ENCODE measurements at regions not wholly inside any gene's neighbourhood (a gene's known extent, or its start where the extent isn't known, plus 50 kb on each side); places are given as distances from the start of the nearest gene placed in this dataset.

DNA sequence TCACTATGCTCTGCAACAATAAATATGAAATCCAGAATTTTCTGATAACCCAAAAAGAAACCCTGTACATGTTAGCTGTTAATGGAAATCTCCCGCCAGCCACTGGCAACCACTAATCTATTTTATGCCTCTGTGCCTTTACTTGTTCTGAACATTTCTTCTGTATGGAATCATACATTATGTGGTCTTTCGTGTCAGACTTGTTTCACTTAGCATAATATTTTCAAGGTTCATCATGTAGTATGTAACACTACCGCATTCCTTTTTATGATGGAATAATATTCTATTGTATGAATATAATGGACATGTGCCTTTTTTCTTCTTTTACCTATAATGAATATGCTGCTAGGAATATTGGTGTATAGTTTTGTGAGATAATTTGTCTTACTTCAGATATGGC lies 1123.3 kb downstream of the EFNB2 start:
- no peak overlapping the region for H3K4me3 ChIP-seq
- H3K36me3 ChIP-seq, result no peaks in the 10 kb centered on the region
- intact Hi-C loops (cut with DNase I; ENCODE audit: low total_unique reads), result no loop called here

DNA sequence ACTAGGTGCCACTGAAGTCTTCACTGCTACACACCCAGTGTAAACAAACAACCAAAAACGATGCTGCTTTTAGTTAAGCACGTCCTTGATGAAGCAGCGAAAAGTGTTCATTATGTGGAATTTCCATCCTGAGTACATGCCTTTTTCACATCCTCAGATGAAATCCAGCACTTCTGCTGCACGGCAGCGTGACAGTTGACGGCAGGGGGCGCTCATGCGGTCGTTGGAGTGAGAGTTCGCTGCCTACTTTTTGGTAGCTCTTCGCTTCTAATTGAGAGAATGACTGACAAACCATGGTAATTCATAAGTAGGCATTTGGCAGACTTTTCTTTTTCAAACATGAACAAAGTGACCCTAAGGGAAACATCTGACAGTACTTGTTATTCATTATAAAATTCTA lies 1124.9 kb downstream of the EFNB2 start:
- Histone ChIP-seq H3K27me3 (no peaks in the 10 kb centered on the region), H3K9me3 (no peaks in the 10 kb centered on the region), H3K4me3 (no peak overlapping the region), H3K4me1 (no peaks in the 10 kb centered on the region), H3K36me3 (no peaks in the 10 kb centered on the region), H3K27ac (no peak overlapping the region)
- intact Hi-C loops (cut with DNase I; ENCODE audit: low total_unique reads), result no loop called here
- TF ChIP-seq, protein P1, sequence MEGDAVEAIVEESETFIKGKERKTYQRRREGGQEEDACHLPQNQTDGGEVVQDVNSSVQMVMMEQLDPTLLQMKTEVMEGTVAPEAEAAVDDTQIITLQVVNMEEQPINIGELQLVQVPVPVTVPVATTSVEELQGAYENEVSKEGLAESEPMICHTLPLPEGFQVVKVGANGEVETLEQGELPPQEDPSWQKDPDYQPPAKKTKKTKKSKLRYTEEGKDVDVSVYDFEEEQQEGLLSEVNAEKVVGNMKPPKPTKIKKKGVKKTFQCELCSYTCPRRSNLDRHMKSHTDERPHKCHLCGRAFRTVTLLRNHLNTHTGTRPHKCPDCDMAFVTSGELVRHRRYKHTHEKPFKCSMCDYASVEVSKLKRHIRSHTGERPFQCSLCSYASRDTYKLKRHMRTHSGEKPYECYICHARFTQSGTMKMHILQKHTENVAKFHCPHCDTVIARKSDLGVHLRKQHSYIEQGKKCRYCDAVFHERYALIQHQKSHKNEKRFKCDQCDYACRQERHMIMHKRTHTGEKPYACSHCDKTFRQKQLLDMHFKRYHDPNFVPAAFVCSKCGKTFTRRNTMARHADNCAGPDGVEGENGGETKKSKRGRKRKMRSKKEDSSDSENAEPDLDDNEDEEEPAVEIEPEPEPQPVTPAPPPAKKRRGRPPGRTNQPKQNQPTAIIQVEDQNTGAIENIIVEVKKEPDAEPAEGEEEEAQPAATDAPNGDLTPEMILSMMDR (IDR thresholded peaks at IDR 0.05), result no peak
- TF ChIP-seq POLR2A (IDR thresholded peaks at IDR 0.05), result no peak
- peak in 1 of 2 donors; percentile 23 for DNase-seq

More for the DNA sequence above, 1123.3 kb downstream of the EFNB2 start:
- no peak for DNase-seq
- H3K27me3 ChIP-seq, result no peaks in the 10 kb centered on the region
- no peaks in the 10 kb centered on the region for H3K9me3 ChIP-seq
- no peak for TF ChIP-seq POLR2A (IDR thresholded peaks at IDR 0.05)
- TF ChIP-seq, protein P1 (IDR thresholded peaks at IDR 0.05), result no peak
- H3K27ac ChIP-seq, result no peak overlapping the region
- no peaks in the 10 kb centered on the region for H3K4me1 ChIP-seq

DNA sequence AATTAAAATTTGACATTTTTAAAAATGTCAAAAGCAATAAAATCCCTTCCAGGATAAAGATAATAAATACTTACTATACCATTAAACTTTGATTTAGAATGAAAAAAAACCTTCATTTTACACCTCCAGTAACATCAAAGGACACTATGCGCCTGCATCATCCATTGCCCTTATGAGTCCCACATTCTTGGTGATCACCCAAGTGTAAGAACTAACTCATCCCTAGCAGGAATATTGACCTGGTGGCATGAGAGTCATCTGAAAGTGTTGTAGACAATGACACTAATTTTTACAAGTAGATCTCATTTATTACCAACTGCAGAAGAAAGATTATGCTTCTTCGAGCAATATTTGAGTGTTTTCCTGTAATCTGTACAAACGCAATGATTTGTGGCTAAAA lies 1128.9 kb downstream of the EFNB2 start:
- DNase-seq, result no peak
- H3K9me3 ChIP-seq, result no peaks in the 10 kb centered on the region
- H3K27me3 ChIP-seq, result no peaks in the 10 kb centered on the region
- H3K36me3 ChIP-seq, result no peaks in the 10 kb centered on the region
- H3K4me3 ChIP-seq, result no peak overlapping the region
- H3K4me1 ChIP-seq, result no peaks in the 10 kb centered on the region
- intact Hi-C loops (cut with DNase I; ENCODE audit: low total_unique reads), result no loop called here
- H3K27ac ChIP-seq, result no peak overlapping the region
- TF ChIP-seq, protein P1 (IDR thresholded peaks at IDR 0.05), result no peak
- no peak for TF ChIP-seq POLR2A (IDR thresholded peaks at IDR 0.05)

DNA sequence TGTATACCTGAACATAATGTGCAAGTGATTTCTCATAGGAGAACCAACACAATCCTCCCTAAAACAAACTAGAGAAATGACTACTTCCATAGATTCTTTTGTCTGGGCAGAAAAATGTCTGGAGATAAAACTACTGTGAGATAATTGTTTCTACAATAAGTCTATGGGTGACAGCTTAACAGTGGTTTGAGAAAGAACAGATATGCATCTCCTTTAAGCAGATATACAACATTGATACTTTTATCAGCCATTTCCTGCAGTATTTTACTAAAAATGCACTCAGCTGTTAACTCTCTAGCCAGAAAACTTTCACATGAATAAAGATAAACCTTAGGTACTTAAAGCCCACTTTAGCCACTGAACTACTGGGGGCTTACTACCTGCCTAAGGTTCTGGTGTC lies 1132.4 kb downstream of the EFNB2 start:
- H3K36me3 ChIP-seq, result no peaks in the 10 kb centered on the region
- H3K9me3 ChIP-seq, result no peaks in the 10 kb centered on the region
- DNase-seq, result no peak
- intact Hi-C loops (cut with DNase I; ENCODE audit: low total_unique reads), result no loop called here
- H3K27me3 ChIP-seq, result no peaks in the 10 kb centered on the region
- TF ChIP-seq, protein P1 (IDR thresholded peaks at IDR 0.05), result no peak
- TF ChIP-seq POLR2A (IDR thresholded peaks at IDR 0.05), result no peak
- no peaks in the 10 kb centered on the region for H3K4me1 ChIP-seq
- H3K27ac ChIP-seq, result no peak overlapping the region
- no peak overlapping the region for H3K4me3 ChIP-seq

DNA sequence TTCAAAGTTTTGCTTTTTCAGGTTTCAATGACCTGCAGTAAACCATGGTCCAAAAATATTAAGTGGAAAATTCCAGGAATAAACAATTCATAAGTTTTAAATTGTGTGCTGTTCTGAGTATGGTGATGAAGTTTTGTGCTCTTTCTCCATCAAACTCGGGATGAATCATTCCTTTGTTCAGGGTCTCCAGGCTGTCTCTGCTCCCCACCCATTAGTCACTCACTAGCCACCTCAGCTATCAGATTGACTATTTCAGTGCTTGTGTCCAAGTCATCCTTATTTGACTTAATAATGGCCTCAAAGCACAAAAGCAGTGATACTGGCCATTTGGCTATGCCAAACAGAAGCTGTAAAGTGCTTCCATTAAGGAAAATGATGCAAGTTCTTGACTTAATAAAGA lies 1140.4 kb downstream of the EFNB2 start:
- Histone ChIP-seq H3K4me1 (no peaks in the 10 kb centered on the region), H3K36me3 (no peaks in the 10 kb centered on the region), H3K9me3 (no peaks in the 10 kb centered on the region), H3K27me3 (no peaks in the 10 kb centered on the region), H3K27ac (no peak overlapping the region), H3K4me3 (no peak overlapping the region)
- no peak for DNase-seq
- TF ChIP-seq POLR2A (IDR thresholded peaks at IDR 0.05), result no peak
- TF ChIP-seq, protein P1 (IDR thresholded peaks at IDR 0.05), result no peak
- intact Hi-C loops (cut with DNase I; ENCODE audit: low total_unique reads), result no loop called here
